IPS-18a (cell line): ENCODE measurements at regions not wholly inside any gene's neighbourhood (a gene's known extent, or its start where the extent isn't known, plus 50 kb on each side); places are given as distances from the start of the nearest gene placed in this dataset.

ENCODE experiments used
- H3K27ac ChIP-seq: one replicate; pipeline ENCODE4 v1.5.1; 2013; ENCODE audit warnings: low read length
- H3K27me3 ChIP-seq: one replicate; pipeline ENCODE4 v1.6.1; 2013; ENCODE audit warnings: mild to moderate bottlenecking, low read length; ENCODE audit not compliant: control insufficient read depth, insufficient read depth
- H3K36me3 ChIP-seq: one replicate; pipeline ENCODE4 v1.6.1; 2013; ENCODE audit warnings: low read depth, low read length; ENCODE audit not compliant: control insufficient read depth
- H3K4me1 ChIP-seq: one replicate; pipeline ENCODE4 v1.6.1; 2013; ENCODE audit warnings: low read depth, low read length; ENCODE audit not compliant: control insufficient read depth
- H3K4me3 ChIP-seq: one replicate; pipeline ENCODE4 v1.5.1; 2013; ENCODE audit warnings: low read length
- H3K9ac ChIP-seq: one replicate; pipeline ENCODE4 v1.6.1; 2013; ENCODE audit warnings: mild to moderate bottlenecking, low read length, moderate library complexity
- H3K9me3 ChIP-seq: one replicate; pipeline ENCODE4 v1.6.1; 2013; ENCODE audit warnings: low read depth, low read length; ENCODE audit not compliant: control insufficient read depth

GRCh38 chr2:11901351-11902069 is 155.1 kb downstream of the LPIN1 start:
- no peaks in the 10 kb centered on the region for H3K27me3 ChIP-seq
- H3K36me3 ChIP-seq = no peaks in the 10 kb centered on the region
- no peak overlapping the region for H3K9ac ChIP-seq
- no peaks in the 10 kb centered on the region for H3K9me3 ChIP-seq
- H3K4me3 ChIP-seq = no peak overlapping the region
- no peak overlapping the region for H3K27ac ChIP-seq
- H3K4me1 ChIP-seq = peaks cover 5% of the 10 kb centered on the region

- no peaks in the 10 kb centered on the region for H3K4me1 ChIP-seq
- H3K4me3 ChIP-seq = no peak overlapping the region
- no peak overlapping the region for H3K27ac ChIP-seq
Observed at GRCh38 chr2:11903085-11903606, 156.7 kb downstream of the LPIN1 start.

GRCh38 chr2:11904029-11904428 is 157.6 kb downstream of the LPIN1 start:
- H3K27ac ChIP-seq = no peak overlapping the region

More at GRCh38 chr2:11903085-11903606, 156.7 kb downstream of the LPIN1 start:
- no peaks in the 10 kb centered on the region for H3K27me3 ChIP-seq
- H3K9ac ChIP-seq = no peak overlapping the region
- no peaks in the 10 kb centered on the region for H3K36me3 ChIP-seq
- no peaks in the 10 kb centered on the region for H3K9me3 ChIP-seq

GRCh38 chr2:11904941-11905340 is 158.5 kb downstream of the LPIN1 start:
- Histone ChIP-seq H3K27me3 (no peaks in the 10 kb centered on the region), H3K4me1 (no peaks in the 10 kb centered on the region), H3K36me3 (no peaks in the 10 kb centered on the region), H3K27ac (no peak overlapping the region), H3K9ac (no peak overlapping the region), H3K9me3 (no peaks in the 10 kb centered on the region), H3K4me3 (no peak overlapping the region)

More at GRCh38 chr2:11904029-11904428, 157.6 kb downstream of the LPIN1 start:
- H3K9ac ChIP-seq = no peak overlapping the region
- H3K36me3 ChIP-seq = no peaks in the 10 kb centered on the region
- no peaks in the 10 kb centered on the region for H3K9me3 ChIP-seq
- H3K4me3 ChIP-seq = no peak overlapping the region
- no peaks in the 10 kb centered on the region for H3K27me3 ChIP-seq
- H3K4me1 ChIP-seq = no peaks in the 10 kb centered on the region

- no peaks in the 10 kb centered on the region for H3K4me1 ChIP-seq
- H3K27ac ChIP-seq = no peak overlapping the region
- H3K9me3 ChIP-seq = no peaks in the 10 kb centered on the region
- H3K27me3 ChIP-seq = no peaks in the 10 kb centered on the region
- no peak overlapping the region for H3K9ac ChIP-seq
- H3K4me3 ChIP-seq = no peak overlapping the region
- no peaks in the 10 kb centered on the region for H3K36me3 ChIP-seq
Observed at GRCh38 chr2:11907190-11907589, 160.8 kb downstream of the LPIN1 start.

- H3K36me3 ChIP-seq = no peaks in the 10 kb centered on the region
- H3K4me1 ChIP-seq = no peaks in the 10 kb centered on the region
- no peak overlapping the region for H3K9ac ChIP-seq
- H3K27me3 ChIP-seq = no peaks in the 10 kb centered on the region
- H3K27ac ChIP-seq = no peak overlapping the region
- H3K4me3 ChIP-seq = no peak overlapping the region
- H3K9me3 ChIP-seq = no peaks in the 10 kb centered on the region
Observed at GRCh38 chr2:11910971-11911370, 164.5 kb downstream of the LPIN1 start.

GRCh38 chr2:11912980-11913379 is 166.5 kb downstream of the LPIN1 start:
- Histone ChIP-seq H3K4me3 (no peak overlapping the region), H3K27ac (no peak overlapping the region), H3K9me3 (no peaks in the 10 kb centered on the region), H3K27me3 (no peaks in the 10 kb centered on the region), H3K4me1 (no peaks in the 10 kb centered on the region), H3K36me3 (no peaks in the 10 kb centered on the region), H3K9ac (no peak overlapping the region)

- Histone ChIP-seq H3K36me3 (no peaks in the 10 kb centered on the region), H3K4me3 (no peak overlapping the region), H3K9me3 (no peaks in the 10 kb centered on the region), H3K27ac (no peak overlapping the region), H3K27me3 (no peaks in the 10 kb centered on the region), H3K4me1 (no peaks in the 10 kb centered on the region), H3K9ac (no peak overlapping the region)
Observed at GRCh38 chr2:11914455-11914854, 168.0 kb downstream of the LPIN1 start.

- Histone ChIP-seq H3K27me3 (no peaks in the 10 kb centered on the region), H3K4me3 (no peak overlapping the region), H3K9me3 (no peaks in the 10 kb centered on the region), H3K27ac (no peak overlapping the region), H3K36me3 (no peaks in the 10 kb centered on the region), H3K4me1 (peaks cover 2% of the 10 kb centered on the region), H3K9ac (no peak overlapping the region)
Observed at GRCh38 chr2:11915650-11916049, 169.2 kb downstream of the LPIN1 start.

- H3K4me3 ChIP-seq = no peak overlapping the region
- H3K4me1 ChIP-seq = peaks cover 12% of the 10 kb centered on the region
- H3K27me3 ChIP-seq = no peaks in the 10 kb centered on the region
- no peak overlapping the region for H3K9ac ChIP-seq
- no peaks in the 10 kb centered on the region for H3K36me3 ChIP-seq
- H3K27ac ChIP-seq = no peak overlapping the region
- H3K9me3 ChIP-seq = no peaks in the 10 kb centered on the region
Observed at GRCh38 chr2:11919953-11920352, 173.5 kb downstream of the LPIN1 start.

- Histone ChIP-seq H3K4me1 (peaks cover 12% of the 10 kb centered on the region), H3K27me3 (no peaks in the 10 kb centered on the region), H3K9me3 (no peaks in the 10 kb centered on the region), H3K4me3 (no peak overlapping the region), H3K36me3 (no peaks in the 10 kb centered on the region), H3K27ac (no peak overlapping the region), H3K9ac (no peak overlapping the region)
Observed at GRCh38 chr2:11920993-11921583, 174.7 kb downstream of the LPIN1 start.

- H3K4me1 ChIP-seq = peaks cover 12% of the 10 kb centered on the region
- H3K27ac ChIP-seq = no peak overlapping the region
- no peak overlapping the region for H3K9ac ChIP-seq
- H3K4me3 ChIP-seq = no peak overlapping the region
- no peaks in the 10 kb centered on the region for H3K36me3 ChIP-seq
- H3K9me3 ChIP-seq = no peaks in the 10 kb centered on the region
- no peaks in the 10 kb centered on the region for H3K27me3 ChIP-seq
Observed at GRCh38 chr2:11922294-11922693, 175.9 kb downstream of the LPIN1 start.
